ENCODE measurements at regions not wholly inside any gene's neighbourhood (a gene's known extent, or its start where the extent isn't known, plus 50 kb on each side); places are given as distances from the start of the nearest gene placed in this dataset.
A peak's percentile ranks its signal among the peaks of the same experiment; 100 is the strongest.

- Histone ChIP-seq H3K4me2 (peak overlapping the region; percentile 59), H2AFZ (replicated peaks) (no peak overlapping the region), H3K4me3 (peak overlapping the region; percentile 12), H3K9ac (no peak overlapping the region), H3K27ac (peak overlapping the region; percentile 86), H3K4me1 (peaks cover 66% of the 10 kb centered on the region), H3K36me3 (no peaks in the 10 kb centered on the region), H3F3A (ENCODE audit: low read depth) (peaks cover 34% of the 10 kb centered on the region), H3K9me3 (ENCODE audit: low read depth) (no peaks in the 10 kb centered on the region), H3K27me3 (no peaks in the 10 kb centered on the region), H3K79me2 (ENCODE audit: low read depth) (no peaks in the 10 kb centered on the region), H4K20me1 (ENCODE audit: low read depth) (no peaks in the 10 kb centered on the region)
- Mint-ChIP-seq H3K4me1 (peaks cover 45% of the 10 kb centered on the region), H3K27ac (peak overlapping the region; percentile 18), H3K9me3 (no peaks in the 10 kb centered on the region), H3K36me3 (no peaks in the 10 kb centered on the region), H3K4me3 (peak overlapping the region; percentile 50), H3K27me3 (ENCODE audit: insufficient read depth, low read depth) (no peaks in the 10 kb centered on the region)
- peak; percentile 80 for TF ChIP-seq EZH2phosphoT487 (IDR thresholded peaks at IDR 0.05)
- TF ChIP-seq CTCF (IDR thresholded peaks at IDR 0.05): no peak
- peak; percentile 91 for DNase-seq (ENCODE audit: low spot score)
Observed at GRCh38 chr18:55875371-55875901, 287.4 kb upstream of the TCF4 start.

GRCh38 chr18:55869556-55870501 lies 281.8 kb upstream of the TCF4 start:
- H3K4me1 Mint-ChIP-seq: peaks cover 14% of the 10 kb centered on the region
- H3K9me3 Mint-ChIP-seq: no peaks in the 10 kb centered on the region
- no peak overlapping the region for H3K27ac Mint-ChIP-seq
- Histone ChIP-seq H3K4me1 (peaks cover 17% of the 10 kb centered on the region), H3K9me3 (ENCODE audit: low read depth) (no peaks in the 10 kb centered on the region), H3F3A (ENCODE audit: low read depth) (peaks cover 8% of the 10 kb centered on the region), H3K4me2 (no peak overlapping the region), H2AFZ (replicated peaks) (no peak overlapping the region), H4K20me1 (ENCODE audit: low read depth) (no peaks in the 10 kb centered on the region), H3K27ac (no peak overlapping the region), H3K27me3 (no peaks in the 10 kb centered on the region), H3K9ac (no peak overlapping the region), H3K36me3 (no peaks in the 10 kb centered on the region), H3K4me3 (no peak overlapping the region), H3K79me2 (ENCODE audit: low read depth) (no peaks in the 10 kb centered on the region)
- TF ChIP-seq CTCF (IDR thresholded peaks at IDR 0.05): no peak
- no peak for TF ChIP-seq EZH2phosphoT487 (IDR thresholded peaks at IDR 0.05)
- no peak for TF ChIP-seq EZH2 (IDR thresholded peaks at IDR 0.05)
- H3K27me3 Mint-ChIP-seq (ENCODE audit: insufficient read depth, low read depth): peaks cover 2% of the 10 kb centered on the region
- no peaks in the 10 kb centered on the region for H3K36me3 Mint-ChIP-seq
- no peak overlapping the region for H3K4me3 Mint-ChIP-seq
- no peak for DNase-seq (ENCODE audit: low spot score)

GRCh38 chr18:55868909-55869308 lies 280.9 kb upstream of the TCF4 start:
- Histone ChIP-seq H3K27me3 (no peaks in the 10 kb centered on the region), H3K79me2 (ENCODE audit: low read depth) (no peaks in the 10 kb centered on the region), H3K9ac (no peak overlapping the region), H4K20me1 (ENCODE audit: low read depth) (no peaks in the 10 kb centered on the region), H2AFZ (replicated peaks) (no peak overlapping the region), H3K9me3 (ENCODE audit: low read depth) (no peaks in the 10 kb centered on the region), H3K27ac (no peak overlapping the region), H3F3A (ENCODE audit: low read depth) (no peaks in the 10 kb centered on the region), H3K4me2 (no peak overlapping the region), H3K4me3 (no peak overlapping the region), H3K4me1 (peaks cover 14% of the 10 kb centered on the region), H3K36me3 (no peaks in the 10 kb centered on the region)
- no peaks in the 10 kb centered on the region for H3K36me3 Mint-ChIP-seq
- H3K27me3 Mint-ChIP-seq (ENCODE audit: insufficient read depth, low read depth): peaks cover 2% of the 10 kb centered on the region
- no peak overlapping the region for H3K4me3 Mint-ChIP-seq
- H3K4me1 Mint-ChIP-seq: peaks cover 5% of the 10 kb centered on the region
- TF ChIP-seq EZH2phosphoT487 (IDR thresholded peaks at IDR 0.05) (no peak), CTCF (IDR thresholded peaks at IDR 0.05) (no peak), EZH2 (IDR thresholded peaks at IDR 0.05) (no peak)
- no peak overlapping the region for H3K27ac Mint-ChIP-seq
- DNase-seq (ENCODE audit: low spot score): no peak
- H3K9me3 Mint-ChIP-seq: no peaks in the 10 kb centered on the region
